ENCODE measurements at regions not wholly inside any gene's neighbourhood (a gene's known extent, or its start where the extent isn't known, plus 50 kb on each side); places are given as distances from the start of the nearest gene placed in this dataset.

DNA sequence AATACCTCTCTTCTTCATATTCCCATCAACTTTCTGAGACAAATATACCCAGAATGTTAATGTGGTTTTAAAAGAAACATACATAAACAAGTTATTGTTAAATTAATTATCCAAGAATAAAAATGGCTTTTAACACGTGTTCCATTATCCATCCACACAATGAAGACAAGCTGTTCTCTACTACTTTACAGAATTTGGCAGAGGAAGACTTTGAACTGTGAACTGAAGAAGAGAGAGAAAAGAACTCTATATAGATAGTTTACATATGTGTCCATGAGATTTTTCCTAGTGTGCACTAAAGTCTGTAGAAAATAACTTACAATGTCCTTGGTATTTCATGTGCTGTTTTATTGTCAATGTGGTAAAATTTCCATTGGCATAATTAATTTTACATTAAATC lies 207.0 kb upstream of the COL3A1 start:
- ChIA-PET POLR2A (no interaction called here), CTCF (no interaction called here)
- TF ChIP-seq, protein P1, sequence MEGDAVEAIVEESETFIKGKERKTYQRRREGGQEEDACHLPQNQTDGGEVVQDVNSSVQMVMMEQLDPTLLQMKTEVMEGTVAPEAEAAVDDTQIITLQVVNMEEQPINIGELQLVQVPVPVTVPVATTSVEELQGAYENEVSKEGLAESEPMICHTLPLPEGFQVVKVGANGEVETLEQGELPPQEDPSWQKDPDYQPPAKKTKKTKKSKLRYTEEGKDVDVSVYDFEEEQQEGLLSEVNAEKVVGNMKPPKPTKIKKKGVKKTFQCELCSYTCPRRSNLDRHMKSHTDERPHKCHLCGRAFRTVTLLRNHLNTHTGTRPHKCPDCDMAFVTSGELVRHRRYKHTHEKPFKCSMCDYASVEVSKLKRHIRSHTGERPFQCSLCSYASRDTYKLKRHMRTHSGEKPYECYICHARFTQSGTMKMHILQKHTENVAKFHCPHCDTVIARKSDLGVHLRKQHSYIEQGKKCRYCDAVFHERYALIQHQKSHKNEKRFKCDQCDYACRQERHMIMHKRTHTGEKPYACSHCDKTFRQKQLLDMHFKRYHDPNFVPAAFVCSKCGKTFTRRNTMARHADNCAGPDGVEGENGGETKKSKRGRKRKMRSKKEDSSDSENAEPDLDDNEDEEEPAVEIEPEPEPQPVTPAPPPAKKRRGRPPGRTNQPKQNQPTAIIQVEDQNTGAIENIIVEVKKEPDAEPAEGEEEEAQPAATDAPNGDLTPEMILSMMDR (IDR thresholded peaks at IDR 0.05; ENCODE audit: insufficient read depth in 1 of 2, low read depth in 1 of 2, low read length in 1 of 2, severe bottlenecking in 1 of 2, unreplicated experiment in 1 of 2) = no peak
- BruUV-seq (replicated peaks) = no TSS peak
- DNase-seq = no peak
- Mint-ChIP-seq H3K27ac (ENCODE audit: unreplicated experiment) (no peak overlapping the region), H3K27me3 (ENCODE audit: insufficient read depth, unreplicated experiment) (peaks cover 2% of the 10 kb centered on the region), H3K4me1 (ENCODE audit: low read depth, unreplicated experiment) (no peaks in the 10 kb centered on the region), H3K36me3 (ENCODE audit: insufficient read depth, unreplicated experiment) (no peaks in the 10 kb centered on the region), H3K4me3 (ENCODE audit: unreplicated experiment) (no peak overlapping the region), H3K9me3 (ENCODE audit: unreplicated experiment) (no peaks in the 10 kb centered on the region)
- Histone ChIP-seq H3K36me3 (ENCODE audit: control insufficient read depth, insufficient read depth, low read length) (no peaks in the 10 kb centered on the region), H3K4me3 (ENCODE audit: low read depth, low read length) (no peak overlapping the region), H3K27me3 (replicated peaks; ENCODE audit: control insufficient read depth, insufficient read depth, low read length) (no peaks in the 10 kb centered on the region), H3K4me1 (no peaks in the 10 kb centered on the region), H3K9me3 (no peaks in the 10 kb centered on the region)
- intact Hi-C loops (cut with micrococcal nuclease; ENCODE audit: unreplicated experiment) = no loop called here

DNA sequence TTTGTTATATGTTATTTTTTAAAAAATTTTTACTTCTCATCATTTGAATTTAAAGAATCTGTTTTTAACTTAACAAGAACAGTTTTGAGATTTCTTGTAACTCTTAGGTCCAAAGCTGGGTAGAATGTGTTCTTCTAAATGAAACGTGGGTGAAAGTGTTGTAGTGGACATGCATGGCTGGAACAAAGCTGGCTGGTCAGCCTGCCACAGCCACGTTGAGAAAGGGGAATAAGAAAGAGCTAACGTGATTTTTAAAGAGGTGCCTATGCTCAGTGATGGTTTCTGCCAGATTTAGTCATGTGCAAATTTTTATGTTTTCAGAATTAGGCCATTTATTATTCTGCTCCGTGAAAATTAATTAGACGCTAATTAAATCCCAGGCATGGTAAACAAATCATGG lies 203.9 kb upstream of the COL3A1 start:
- Mint-ChIP-seq H3K4me3 (ENCODE audit: unreplicated experiment) (no peak overlapping the region), H3K9me3 (ENCODE audit: unreplicated experiment) (no peaks in the 10 kb centered on the region), H3K4me1 (ENCODE audit: low read depth, unreplicated experiment) (no peaks in the 10 kb centered on the region), H3K27ac (ENCODE audit: unreplicated experiment) (no peak overlapping the region), H3K27me3 (ENCODE audit: insufficient read depth, unreplicated experiment) (peaks cover 2% of the 10 kb centered on the region), H3K36me3 (ENCODE audit: insufficient read depth, unreplicated experiment) (no peaks in the 10 kb centered on the region)
- TF ChIP-seq, protein P1 (IDR thresholded peaks at IDR 0.05; ENCODE audit: insufficient read depth in 1 of 2, low read depth in 1 of 2, low read length in 1 of 2, severe bottlenecking in 1 of 2, unreplicated experiment in 1 of 2) = no peak
- no peaks in the 10 kb centered on the region for H3K27me3 ChIP-seq (replicated peaks; ENCODE audit: control insufficient read depth, insufficient read depth, low read length)
- no peak for DNase-seq
- ChIA-PET POLR2A (no interaction called here), CTCF (no interaction called here)
- no peaks in the 10 kb centered on the region for H3K4me1 ChIP-seq
- intact Hi-C loops (cut with micrococcal nuclease; ENCODE audit: unreplicated experiment) = no loop called here
- no peak overlapping the region for H3K4me3 ChIP-seq (ENCODE audit: low read depth, low read length)
- no peaks in the 10 kb centered on the region for H3K9me3 ChIP-seq
- no peaks in the 10 kb centered on the region for H3K36me3 ChIP-seq (ENCODE audit: control insufficient read depth, insufficient read depth, low read length)
- no TSS peak for BruUV-seq (replicated peaks)

DNA sequence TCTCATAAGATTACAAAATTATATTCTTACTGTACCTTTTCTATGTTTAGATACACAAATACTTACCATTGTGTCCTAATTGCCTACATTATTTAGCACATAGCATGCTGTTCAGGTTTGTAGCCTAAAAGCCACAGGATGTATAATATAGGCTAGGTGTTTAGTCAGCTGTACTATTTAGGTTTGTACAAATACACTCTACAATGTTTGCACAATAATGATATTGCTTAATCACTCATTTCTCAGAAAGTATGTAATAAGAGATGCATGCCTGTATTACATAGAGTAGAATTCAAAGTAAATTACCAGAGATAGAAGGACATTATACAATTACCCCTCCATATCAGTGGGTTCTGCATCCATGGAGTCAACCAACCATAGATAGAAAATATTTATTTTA lies 201.1 kb upstream of the COL3A1 start:
- POLR2A ChIA-PET = no interaction called here
- BruUV-seq (replicated peaks) = no TSS peak
- Mint-ChIP-seq H3K4me3 (ENCODE audit: unreplicated experiment) (no peak overlapping the region), H3K4me1 (ENCODE audit: low read depth, unreplicated experiment) (no peaks in the 10 kb centered on the region), H3K27me3 (ENCODE audit: insufficient read depth, unreplicated experiment) (no peaks in the 10 kb centered on the region), H3K27ac (ENCODE audit: unreplicated experiment) (no peak overlapping the region), H3K9me3 (ENCODE audit: unreplicated experiment) (no peaks in the 10 kb centered on the region), H3K36me3 (ENCODE audit: insufficient read depth, unreplicated experiment) (no peaks in the 10 kb centered on the region)
- H3K9me3 ChIP-seq = no peaks in the 10 kb centered on the region
- CTCF ChIA-PET = no interaction called here
- intact Hi-C loops (cut with micrococcal nuclease; ENCODE audit: unreplicated experiment) = no loop called here
- peaks cover 5% of the 10 kb centered on the region; the same call in 1 of the 2 replicates for H3K4me1 ChIP-seq
- H3K4me3 ChIP-seq (ENCODE audit: low read depth, low read length) = no peak overlapping the region
- DNase-seq = no peak
- TF ChIP-seq, protein P1 (IDR thresholded peaks at IDR 0.05; ENCODE audit: insufficient read depth in 1 of 2, low read depth in 1 of 2, low read length in 1 of 2, severe bottlenecking in 1 of 2, unreplicated experiment in 1 of 2) = no peak
- no peaks in the 10 kb centered on the region for H3K27me3 ChIP-seq (replicated peaks; ENCODE audit: control insufficient read depth, insufficient read depth, low read length)
- no peaks in the 10 kb centered on the region for H3K36me3 ChIP-seq (ENCODE audit: control insufficient read depth, insufficient read depth, low read length)

Data from Caco-2 (cell line).